GM12873 (cell line): ENCODE measurements at regions not wholly inside any gene's neighbourhood (a gene's known extent, or its start where the extent isn't known, plus 50 kb on each side); places are given as distances from the start of the nearest gene placed in this dataset.

Source experiments
- CTCF ChIP-seq: IDR thresholded peaks from 2 replicates; pipeline ENCODE4 v1.5.1; 2012; ENCODE audit warnings: low read depth, mild to moderate bottlenecking, moderate library complexity, low read length, control low read depth; ENCODE audit not compliant: insufficient read depth; ENCODE audit errors: missing control alignments

DNA sequence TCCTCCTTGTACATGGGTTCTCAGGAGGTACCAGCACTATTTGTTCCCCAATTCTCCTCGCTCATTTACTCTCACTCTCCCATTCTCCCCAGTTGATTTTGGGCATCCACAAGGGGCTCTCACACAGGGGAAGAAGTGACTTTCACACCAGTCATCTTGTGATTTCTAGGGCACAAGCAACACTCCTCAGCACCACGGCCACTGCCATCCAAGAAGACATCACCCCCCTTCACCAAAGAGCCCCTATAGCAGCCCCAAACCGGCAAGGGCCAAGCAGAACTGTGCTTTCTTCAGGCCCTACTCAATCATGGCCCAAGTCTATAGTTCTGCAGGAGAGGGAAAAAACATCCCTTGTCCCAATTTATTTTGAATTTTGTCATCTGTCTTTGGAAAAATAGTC lies 209.2 kb upstream of the ARL4C start:
- no peak for TF ChIP-seq CTCF

DNA sequence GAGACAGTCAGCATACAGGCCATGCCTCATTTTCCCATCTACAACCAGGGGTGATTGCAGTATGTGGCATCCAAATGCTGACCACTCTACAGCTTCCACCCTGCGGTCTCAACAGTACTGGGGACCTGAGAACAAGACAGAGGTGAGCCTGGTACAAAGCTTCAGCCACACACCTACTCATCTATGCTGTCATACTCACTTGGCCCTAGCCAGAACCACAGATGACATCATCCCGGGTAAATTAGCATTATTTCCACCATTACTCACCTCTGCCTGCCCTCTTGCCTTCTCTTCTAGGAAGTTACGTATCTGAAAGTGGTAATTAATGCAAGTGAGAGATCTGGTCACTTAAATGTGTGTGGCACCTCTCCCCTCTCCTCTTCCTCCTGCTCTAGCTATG lies 208.2 kb upstream of the ARL4C start:
- no peak for TF ChIP-seq CTCF

DNA sequence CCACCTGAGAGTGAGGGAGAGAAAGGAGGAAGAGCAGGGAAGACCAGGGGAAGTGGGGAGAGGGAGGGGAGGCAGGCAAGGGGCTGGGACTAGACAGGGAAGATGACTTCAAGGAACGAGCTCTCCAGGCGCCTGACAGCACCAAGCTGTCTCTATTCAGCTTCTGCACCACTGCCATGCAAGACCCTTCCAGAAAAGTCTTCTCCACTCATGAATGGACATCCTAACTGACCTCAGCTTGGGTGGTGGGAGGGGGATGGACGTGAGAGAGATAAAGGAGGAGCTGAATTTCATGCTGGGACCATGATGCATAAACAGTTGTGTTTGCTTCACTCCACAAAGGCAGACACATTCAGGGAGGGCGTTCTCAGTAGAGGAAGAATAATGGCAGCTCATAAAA lies 206.4 kb upstream of the ARL4C start:
- no peak for TF ChIP-seq CTCF

- no peak for TF ChIP-seq CTCF
Observed at GRCh38 chr2:234702731-234703225, 205.9 kb upstream of the ARL4C start.

DNA sequence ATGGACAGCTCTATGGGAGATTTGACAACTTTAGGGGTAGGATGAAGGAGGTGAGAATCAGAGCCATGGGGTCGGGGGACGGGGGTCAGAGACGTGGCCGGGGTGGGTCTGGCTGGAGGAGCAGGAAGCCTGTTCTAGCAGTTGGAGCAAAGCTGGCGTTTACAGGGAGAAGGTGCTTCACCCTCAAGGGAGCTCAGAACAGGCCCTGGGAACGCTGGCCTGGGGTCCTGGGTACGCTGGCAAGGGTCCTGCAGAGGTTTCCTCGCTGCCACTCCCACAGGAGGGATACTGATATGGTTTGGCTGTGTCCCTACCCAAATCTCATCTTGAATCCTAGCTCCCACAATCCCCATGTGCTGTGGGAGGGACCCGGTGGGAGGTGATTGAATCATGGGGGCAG lies 205.0 kb upstream of the ARL4C start:
- TF ChIP-seq CTCF, result no peak

DNA sequence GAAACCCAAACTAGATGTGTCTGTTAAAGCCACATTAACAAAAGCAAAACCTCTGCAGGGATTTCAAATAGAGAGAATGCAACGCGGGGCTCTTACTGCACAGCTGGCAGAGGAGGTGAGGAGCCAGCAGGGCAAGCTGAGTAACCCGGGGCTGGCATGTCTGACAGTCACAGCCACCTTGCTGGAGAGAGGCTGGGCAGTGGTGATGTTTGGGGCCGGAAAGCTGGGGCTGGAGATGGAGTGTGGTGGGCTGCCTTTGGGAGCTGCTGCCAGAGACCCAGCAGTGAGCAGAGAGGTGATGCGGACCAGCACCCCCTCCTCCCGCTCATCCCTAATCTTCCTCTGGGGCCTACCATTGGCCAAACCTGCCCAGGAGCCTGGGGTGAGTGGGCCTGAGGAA lies 204.5 kb upstream of the ARL4C start:
- no peak for TF ChIP-seq CTCF

- TF ChIP-seq CTCF, result no peak
Observed at GRCh38 chr2:234699456-234699855, 202.6 kb upstream of the ARL4C start.

GRCh38 chr2:234695981-234696380 lies 199.1 kb upstream of the ARL4C start:
- no peak for TF ChIP-seq CTCF
